ENCODE measurements at regions not wholly inside any gene's neighbourhood (a gene's known extent, or its start where the extent isn't known, plus 50 kb on each side); places are given as distances from the start of the nearest gene placed in this dataset.
"Not testable (repeated sequence)": the region's sequence is repeated elsewhere in the genome, so short reads cannot be mapped to it uniquely, and the experiment has no call there.

GRCh38 chr10:128178302-128178958 lies 52.2 kb upstream of the MKI67 start:
- peak; percentile 28 to 47 (median 37) for DNase-seq (ENCODE audit: low read depth in 2 of 3, low spot score in 1 of 3)

GRCh38 chr10:128180843-128181242 lies 54.6 kb upstream of the MKI67 start:
- DNase-seq (ENCODE audit: low read depth in 2 of 3, low spot score in 1 of 3) = peak in 2 of 3 donors; percentile 13 to 27

GRCh38 chr10:128185627-128186026 lies 59.4 kb upstream of the MKI67 start:
- DNase-seq (ENCODE audit: low read depth in 2 of 3, low spot score in 1 of 3) = no peak

GRCh38 chr10:128186959-128187787 lies 61.0 kb upstream of the MKI67 start:
- no peak for DNase-seq (ENCODE audit: low read depth in 2 of 3, low spot score in 1 of 3)

- DNase-seq (ENCODE audit: low read depth in 2 of 3, low spot score in 1 of 3) = no peak
These were observed 61.6 kb upstream of the MKI67 start for GRCh38 chr10:128187788-128188185.

GRCh38 chr10:128189176-128189575 lies 63.0 kb upstream of the MKI67 start:
- DNase-seq (ENCODE audit: low read depth in 2 of 3, low spot score in 1 of 3) = no peak

GRCh38 chr10:128191847-128192246 lies 65.6 kb upstream of the MKI67 start:
- DNase-seq (ENCODE audit: low read depth in 2 of 3, low spot score in 1 of 3) = no peak

- DNase-seq (ENCODE audit: low read depth in 2 of 3, low spot score in 1 of 3) = not testable (repeated sequence)
These were observed 75.6 kb upstream of the MKI67 start for GRCh38 chr10:128201826-128202225.

GRCh38 chr10:128203028-128203427 lies 76.8 kb upstream of the MKI67 start:
- no peak for DNase-seq (ENCODE audit: low read depth in 2 of 3, low spot score in 1 of 3)

- not testable (repeated sequence) for DNase-seq (ENCODE audit: low read depth in 2 of 3, low spot score in 1 of 3)
These were observed 79.4 kb upstream of the MKI67 start for GRCh38 chr10:128205591-128205990.

GRCh38 chr10:128206676-128207075 lies 80.5 kb upstream of the MKI67 start:
- no peak for DNase-seq (ENCODE audit: low read depth in 2 of 3, low spot score in 1 of 3)

GRCh38 chr10:128209862-128210214 lies 83.6 kb upstream of the MKI67 start:
- no peak for DNase-seq (ENCODE audit: low read depth in 2 of 3, low spot score in 1 of 3)

- DNase-seq (ENCODE audit: low read depth in 2 of 3, low spot score in 1 of 3) = peak; percentile 44 to 72 (median 64)
These were observed 84.2 kb upstream of the MKI67 start for GRCh38 chr10:128210215-128211063.

GRCh38 chr10:128211064-128211504 lies 84.9 kb upstream of the MKI67 start:
- no peak for DNase-seq (ENCODE audit: low read depth in 2 of 3, low spot score in 1 of 3)

- peak; percentile 71 to 78 (median 72) for DNase-seq (ENCODE audit: low read depth in 2 of 3, low spot score in 1 of 3)
These were observed 85.9 kb upstream of the MKI67 start for GRCh38 chr10:128211953-128212727.

- no peak for DNase-seq (ENCODE audit: low read depth in 2 of 3, low spot score in 1 of 3)
These were observed 86.9 kb upstream of the MKI67 start for GRCh38 chr10:128213156-128213555.

- no peak for DNase-seq (ENCODE audit: low read depth in 2 of 3, low spot score in 1 of 3)
These were observed 89.5 kb upstream of the MKI67 start for GRCh38 chr10:128215733-128216132.

- DNase-seq (ENCODE audit: low read depth in 2 of 3, low spot score in 1 of 3) = no peak
These were observed 90.9 kb upstream of the MKI67 start for GRCh38 chr10:128217136-128217535.

- no peak for DNase-seq (ENCODE audit: low read depth in 2 of 3, low spot score in 1 of 3)
These were observed 91.9 kb upstream of the MKI67 start for GRCh38 chr10:128218161-128218560.

GRCh38 chr10:128219295-128219694 lies 93.1 kb upstream of the MKI67 start:
- no peak for DNase-seq (ENCODE audit: low read depth in 2 of 3, low spot score in 1 of 3)

GRCh38 chr10:128220021-128220420 lies 93.8 kb upstream of the MKI67 start:
- no peak for DNase-seq (ENCODE audit: low read depth in 2 of 3, low spot score in 1 of 3)
